GM23338 (cell line): ENCODE measurements at regions not wholly inside any gene's neighbourhood (a gene's known extent, or its start where the extent isn't known, plus 50 kb on each side); places are given as distances from the start of the nearest gene placed in this dataset.

ENCODE experiments used
- CREB1 ChIP-seq: fragments of 250-450 bp; sonication (Bioruptor Pico); IDR thresholded peaks from 2 replicates; pipeline ENCODE4 v1.5.0; 2020; ENCODE audit warnings: low read depth, mild to moderate bottlenecking, moderate library complexity
- POLR2AphosphoS5 ChIP-seq: IDR thresholded peaks from 2 replicates; pipeline ENCODE4 v1.6.1; 2016; ENCODE audit warnings: antibody characterized with exemption, low read depth
- TF ChIP-seq, protein P1 (sequence below), 2 experiments: fragments of 200-600 bp in 1 of 2; sonication (generic) in 1 of 2; conservative IDR thresholded peaks; 2 replicates each; pipeline versions ENCODE4 v1.5.1 to v1.6.1; 2016 to 2017; ENCODE audit warnings: antibody characterized with exemption in 2 of 2, low read depth in 2 of 2, mild to moderate bottlenecking in 2 of 2, moderate library complexity in 1 of 2

DNA sequence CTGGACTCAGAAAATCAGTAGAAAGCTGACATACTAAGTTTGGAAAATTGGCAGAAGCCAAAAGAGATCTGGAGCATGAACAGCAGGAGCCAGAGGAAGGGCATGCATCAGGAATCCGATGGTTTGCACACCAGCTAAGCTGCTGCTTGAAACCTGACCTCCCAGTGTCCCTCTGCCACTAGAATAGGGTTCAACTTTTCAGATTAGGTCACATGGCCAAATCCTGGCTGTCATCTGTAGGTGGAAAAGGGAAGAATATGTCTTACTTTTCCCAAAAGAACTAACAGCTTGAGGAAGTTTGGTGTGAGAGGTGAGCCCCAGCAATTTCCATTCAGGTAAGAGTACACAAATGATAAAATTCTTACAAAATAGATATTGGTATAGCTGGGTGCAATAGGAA, 732.6 kb downstream of the RERGL start:
- TF ChIP-seq, protein P1, sequence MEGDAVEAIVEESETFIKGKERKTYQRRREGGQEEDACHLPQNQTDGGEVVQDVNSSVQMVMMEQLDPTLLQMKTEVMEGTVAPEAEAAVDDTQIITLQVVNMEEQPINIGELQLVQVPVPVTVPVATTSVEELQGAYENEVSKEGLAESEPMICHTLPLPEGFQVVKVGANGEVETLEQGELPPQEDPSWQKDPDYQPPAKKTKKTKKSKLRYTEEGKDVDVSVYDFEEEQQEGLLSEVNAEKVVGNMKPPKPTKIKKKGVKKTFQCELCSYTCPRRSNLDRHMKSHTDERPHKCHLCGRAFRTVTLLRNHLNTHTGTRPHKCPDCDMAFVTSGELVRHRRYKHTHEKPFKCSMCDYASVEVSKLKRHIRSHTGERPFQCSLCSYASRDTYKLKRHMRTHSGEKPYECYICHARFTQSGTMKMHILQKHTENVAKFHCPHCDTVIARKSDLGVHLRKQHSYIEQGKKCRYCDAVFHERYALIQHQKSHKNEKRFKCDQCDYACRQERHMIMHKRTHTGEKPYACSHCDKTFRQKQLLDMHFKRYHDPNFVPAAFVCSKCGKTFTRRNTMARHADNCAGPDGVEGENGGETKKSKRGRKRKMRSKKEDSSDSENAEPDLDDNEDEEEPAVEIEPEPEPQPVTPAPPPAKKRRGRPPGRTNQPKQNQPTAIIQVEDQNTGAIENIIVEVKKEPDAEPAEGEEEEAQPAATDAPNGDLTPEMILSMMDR (conservative IDR thresholded peaks at IDR 0.05; ENCODE audit: low read depth in 2 of 2): no peak
- no peak for TF ChIP-seq CREB1 (CRISPR knock-in tag)
- TF ChIP-seq POLR2AphosphoS5: no peak
